Gastroesophageal sphincter (tissue), 4 donors: ENCODE measurements at regions not wholly inside any gene's neighbourhood (a gene's known extent, or its start where the extent isn't known, plus 50 kb on each side); places are given as distances from the start of the nearest gene placed in this dataset.

Source experiments
- ATAC-seq: fragments of 150-250 bp; one replicate; pipeline ENCODE4 v1.9.1; 2016; ENCODE audit warnings: mild to moderate bottlenecking, moderate library complexity
- H3K27ac ChIP-seq, 4 donors: fragments of 200-600 bp; sonication (generic) in 3 of 4; 1 replicate in 3 of 4; 2 replicates in 1 of 4; pipeline ENCODE4 v1.5.1; 2016 to 2019
- H3K27me3 ChIP-seq: fragments of 200-600 bp; sonication (generic); one replicate; pipeline ENCODE4 v1.5.1; 2019
- H3K36me3 ChIP-seq, 2 donors: fragments of 200-600 bp; sonication (generic); one replicate each; pipeline ENCODE4 v1.5.1; 2019; ENCODE audit warnings: control low read depth in 1 of 2
- H3K4me1 ChIP-seq, 3 donors: fragments of 200-600 bp; sonication (generic); 1 replicate in 2 of 3; 2 replicates in 1 of 3; pipeline ENCODE4 v1.5.1; 2016 to 2019; ENCODE audit warnings: control low read depth in 2 of 3
- H3K4me3 ChIP-seq, 2 donors: fragments of 200-600 bp; sonication (generic); one replicate each; pipeline ENCODE4 v1.5.1; 2019; ENCODE audit warnings: mild to moderate bottlenecking in 1 of 2, moderate library complexity in 1 of 2
- H3K9me3 ChIP-seq, 3 donors: fragments of 200-600 bp; sonication (generic); one replicate each; pipeline ENCODE4 v1.5.1; 2017 to 2019; ENCODE audit warnings: control low read depth in 2 of 3
- EP300 ChIP-seq: sonication (generic); formaldehyde crosslinking; IDR thresholded peaks from one replicate; pipeline ENCODE4 v1.6.1; 2017; ENCODE audit warnings: antibody characterized with exemption, mild to moderate bottlenecking
- POLR2A ChIP-seq, 2 donors: fragments of 450-650 bp; IDR thresholded peaks; one replicate each; pipeline ENCODE4 v1.6.1; 2017; ENCODE audit warnings: antibody characterized with exemption in 2 of 2, mild to moderate bottlenecking in 2 of 2, moderate library complexity in 1 of 2
- POLR2AphosphoS5 ChIP-seq: sonication (generic); formaldehyde crosslinking; IDR thresholded peaks from one replicate; pipeline ENCODE4 v1.6.1; 2017; ENCODE audit warnings: antibody characterized with exemption
- WGBS, 2 donors: methylation state at CpG; one replicate each; pipeline ENCODE4 v1.1.5; 2018; ENCODE audit warnings: low coverage in 1 of 2; 5-methylcytosine and 5-hydroxymethylcytosine counted together
- TF ChIP-seq, protein P1 (sequence below), 4 experiments: fragments of 200-600 bp in 2 of 4; fragments of 450-650 bp in 2 of 4; sonication (generic) in 1 of 4; IDR thresholded peaks; one replicate each; pipeline ENCODE4 v1.5.1; 2017 to 2019; ENCODE audit warnings: antibody characterized with exemption in 4 of 4, mild to moderate bottlenecking in 2 of 4, moderate library complexity in 2 of 4

- 37 to 58% methylated on average over 5 of the region's 5 CpGs for WGBS, 2 donors
- H3K4me1 ChIP-seq, result no peaks in the 10 kb centered on the region
- H3K27ac ChIP-seq, result no peak overlapping the region
- no peaks in the 10 kb centered on the region for H3K9me3 ChIP-seq
- no peaks in the 10 kb centered on the region for H3K27me3 ChIP-seq
- ATAC-seq, result no peak
- H3K36me3 ChIP-seq, result no peaks in the 10 kb centered on the region
- TF ChIP-seq, protein P1, sequence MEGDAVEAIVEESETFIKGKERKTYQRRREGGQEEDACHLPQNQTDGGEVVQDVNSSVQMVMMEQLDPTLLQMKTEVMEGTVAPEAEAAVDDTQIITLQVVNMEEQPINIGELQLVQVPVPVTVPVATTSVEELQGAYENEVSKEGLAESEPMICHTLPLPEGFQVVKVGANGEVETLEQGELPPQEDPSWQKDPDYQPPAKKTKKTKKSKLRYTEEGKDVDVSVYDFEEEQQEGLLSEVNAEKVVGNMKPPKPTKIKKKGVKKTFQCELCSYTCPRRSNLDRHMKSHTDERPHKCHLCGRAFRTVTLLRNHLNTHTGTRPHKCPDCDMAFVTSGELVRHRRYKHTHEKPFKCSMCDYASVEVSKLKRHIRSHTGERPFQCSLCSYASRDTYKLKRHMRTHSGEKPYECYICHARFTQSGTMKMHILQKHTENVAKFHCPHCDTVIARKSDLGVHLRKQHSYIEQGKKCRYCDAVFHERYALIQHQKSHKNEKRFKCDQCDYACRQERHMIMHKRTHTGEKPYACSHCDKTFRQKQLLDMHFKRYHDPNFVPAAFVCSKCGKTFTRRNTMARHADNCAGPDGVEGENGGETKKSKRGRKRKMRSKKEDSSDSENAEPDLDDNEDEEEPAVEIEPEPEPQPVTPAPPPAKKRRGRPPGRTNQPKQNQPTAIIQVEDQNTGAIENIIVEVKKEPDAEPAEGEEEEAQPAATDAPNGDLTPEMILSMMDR (IDR thresholded peaks at IDR 0.05), result peak; percentile 63 to 77 (median 76)
- no peak for TF ChIP-seq POLR2A (IDR thresholded peaks at IDR 0.05)
- H3K4me3 ChIP-seq, result no peak overlapping the region
Observed at GRCh38 chr3:161423911-161424522, 52.7 kb upstream of the SPTSSB start.

DNA sequence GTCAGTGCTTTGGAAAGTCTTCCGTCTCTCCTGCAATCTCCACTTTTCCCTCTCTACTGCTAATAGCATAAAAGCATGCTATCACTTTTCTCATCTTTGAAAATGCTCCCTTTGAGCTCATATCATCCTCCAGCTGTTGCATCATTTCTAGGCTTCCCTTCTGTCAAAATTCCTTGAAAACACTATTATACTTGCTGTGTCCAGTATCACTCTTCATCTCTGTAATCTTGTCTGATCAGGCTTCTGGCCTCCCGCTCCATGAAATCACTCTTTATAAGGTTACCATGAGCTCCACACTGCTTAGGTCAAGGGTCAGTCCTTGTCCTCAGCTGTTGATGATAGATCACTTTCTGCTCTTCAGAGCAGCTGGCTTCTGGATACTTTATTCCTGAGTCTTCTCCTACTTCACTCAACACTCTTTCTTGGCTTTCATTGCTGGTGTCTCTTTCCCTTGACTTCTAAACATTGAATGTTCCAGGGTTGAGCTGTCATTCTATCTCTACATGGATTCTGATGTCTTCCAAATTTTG, 50.9 kb upstream of the SPTSSB start:
- ATAC-seq, result no peak
- 85 to 93% methylated on average over 2 of the region's 2 CpGs for WGBS, 2 donors
- H3K4me3 ChIP-seq, result no peak overlapping the region
- H3K4me1 ChIP-seq, result no peaks in the 10 kb centered on the region
- no peaks in the 10 kb centered on the region for H3K36me3 ChIP-seq
- TF ChIP-seq, protein P1 (IDR thresholded peaks at IDR 0.05), result no peak
- no peak for TF ChIP-seq POLR2A (IDR thresholded peaks at IDR 0.05)
- TF ChIP-seq EP300, result no peak
- no peak for TF ChIP-seq POLR2AphosphoS5
- H3K27ac ChIP-seq, result no peak overlapping the region
- H3K27me3 ChIP-seq, result no peaks in the 10 kb centered on the region
- no peaks in the 10 kb centered on the region for H3K9me3 ChIP-seq
